Psoas muscle (tissue), 7 donors: ENCODE measurements at regions not wholly inside any gene's neighbourhood (a gene's known extent, or its start where the extent isn't known, plus 50 kb on each side); places are given as distances from the start of the nearest gene placed in this dataset.
"Not testable (repeated sequence)": the region's sequence is repeated elsewhere in the genome, so short reads cannot be mapped to it uniquely, and the experiment has no call there.

Experiments used
- ATAC-seq, 4 donors: fragments of 200-7000 bp; cut with Tn5 transposase; one replicate each; pipeline ENCODE4 v1.9.1; 2020; ENCODE audit warnings: moderate library complexity in 3 of 4, mild to moderate bottlenecking in 2 of 4
- DNase-seq, 2 donors: peaks; one replicate each; pipeline ENCODE4 v3.0.0-alpha.2; 2020
- H3K27ac ChIP-seq: fragments of 200-600 bp; one replicate; pipeline ENCODE4 v1.8.0; 2022
- H3K27me3 ChIP-seq, 3 donors: fragments of 200-600 bp in 1 of 3; one replicate each; pipeline versions ENCODE4 v1.6.1 to v1.8.0; 2013 to 2022; ENCODE audit warnings: low read length in 2 of 3, mild to moderate bottlenecking in 2 of 3, moderate library complexity in 1 of 3; ENCODE audit not compliant: insufficient read depth in 3 of 3
- H3K36me3 ChIP-seq, 2 donors: fragments of 200-600 bp in 1 of 2; one replicate each; pipeline versions ENCODE4 v1.6.1 to v1.8.0; 2013 to 2022; ENCODE audit warnings: low read depth in 1 of 2, mild to moderate bottlenecking in 1 of 2, moderate library complexity in 1 of 2; ENCODE audit not compliant: insufficient read depth in 1 of 2
- H3K4me1 ChIP-seq: fragments of 200-600 bp; one replicate; pipeline ENCODE4 v1.8.0; 2022
- H3K4me3 ChIP-seq: fragments of 200-600 bp; one replicate; pipeline ENCODE4 v1.8.0; 2022; ENCODE audit warnings: mild to moderate bottlenecking
- H3K9me3 ChIP-seq: fragments of 200-600 bp; one replicate; pipeline ENCODE4 v1.8.0; 2022
- WGBS, 3 donors: extraction: QIAGEN DNeasy Blood & Tissue Kit; methylation state at CpG; one replicate each; pipeline versions ENCODE4 v1.1.6 to v1.1.7; 2013; 5-methylcytosine and 5-hydroxymethylcytosine counted together
- intact Hi-C, 2 donors: fragments of 100-400 bp; cut with DNase I; formaldehyde crosslinking; loops; one replicate each; pipeline versions ENCODE4 v1.11.0 to v1.14.2; 2022
- TF ChIP-seq, protein P1 (sequence below): fragments of 200-600 bp; IDR thresholded peaks from one replicate; pipeline ENCODE4 v1.8.0; 2022; ENCODE audit warnings: antibody characterized with exemption
- donor health status: healthy with polysubstance abuse.
- donor health status: DM: no; HTN: no; CAD: no; lungs with moderate emphysema.
- donor health status: Bipolar disorder and iron deficiency.
- donor health status: healthy.
- donor health status: DM: yes; HTN: yes; CAD: no.
- donor health status: DM: no; HTN: no; CAD: no.
- donor health status: DM: yes; HTN: yes; CAD: no.

DNA sequence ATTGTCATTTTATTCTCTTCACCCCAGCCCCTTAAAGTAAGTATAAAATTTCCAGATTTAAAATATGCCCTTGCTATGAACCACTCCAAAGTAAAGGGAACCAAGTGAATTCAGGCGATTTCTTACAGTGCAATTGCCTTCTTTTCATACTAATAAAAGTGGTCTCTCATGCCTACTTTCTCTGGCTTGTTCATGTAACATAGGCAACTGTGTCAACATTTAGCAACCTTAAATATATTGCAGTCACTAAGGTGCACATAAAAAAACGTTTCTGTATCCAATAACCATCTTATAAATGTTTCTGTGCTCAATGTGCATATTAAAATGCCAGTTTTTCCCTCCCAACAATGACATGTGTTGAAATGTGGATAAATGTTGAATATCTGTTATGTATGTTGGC, 271.6 kb upstream of the DCN start:
- Histone ChIP-seq H3K4me3 (no peak overlapping the region), H3K4me1 (no peaks in the 10 kb centered on the region), H3K27ac (no peak overlapping the region), H3K27me3 (no peaks in the 10 kb centered on the region), H3K9me3 (no peaks in the 10 kb centered on the region), H3K36me3 (no peaks in the 10 kb centered on the region)
- intact Hi-C loops: no loop called here
- DNase-seq: no peak
- WGBS, 3 donors: 52 to 61% (median 60%) methylated on average over 2 of the region's 2 CpGs
- TF ChIP-seq, protein P1, sequence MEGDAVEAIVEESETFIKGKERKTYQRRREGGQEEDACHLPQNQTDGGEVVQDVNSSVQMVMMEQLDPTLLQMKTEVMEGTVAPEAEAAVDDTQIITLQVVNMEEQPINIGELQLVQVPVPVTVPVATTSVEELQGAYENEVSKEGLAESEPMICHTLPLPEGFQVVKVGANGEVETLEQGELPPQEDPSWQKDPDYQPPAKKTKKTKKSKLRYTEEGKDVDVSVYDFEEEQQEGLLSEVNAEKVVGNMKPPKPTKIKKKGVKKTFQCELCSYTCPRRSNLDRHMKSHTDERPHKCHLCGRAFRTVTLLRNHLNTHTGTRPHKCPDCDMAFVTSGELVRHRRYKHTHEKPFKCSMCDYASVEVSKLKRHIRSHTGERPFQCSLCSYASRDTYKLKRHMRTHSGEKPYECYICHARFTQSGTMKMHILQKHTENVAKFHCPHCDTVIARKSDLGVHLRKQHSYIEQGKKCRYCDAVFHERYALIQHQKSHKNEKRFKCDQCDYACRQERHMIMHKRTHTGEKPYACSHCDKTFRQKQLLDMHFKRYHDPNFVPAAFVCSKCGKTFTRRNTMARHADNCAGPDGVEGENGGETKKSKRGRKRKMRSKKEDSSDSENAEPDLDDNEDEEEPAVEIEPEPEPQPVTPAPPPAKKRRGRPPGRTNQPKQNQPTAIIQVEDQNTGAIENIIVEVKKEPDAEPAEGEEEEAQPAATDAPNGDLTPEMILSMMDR: no peak
- ATAC-seq: no peak

DNA sequence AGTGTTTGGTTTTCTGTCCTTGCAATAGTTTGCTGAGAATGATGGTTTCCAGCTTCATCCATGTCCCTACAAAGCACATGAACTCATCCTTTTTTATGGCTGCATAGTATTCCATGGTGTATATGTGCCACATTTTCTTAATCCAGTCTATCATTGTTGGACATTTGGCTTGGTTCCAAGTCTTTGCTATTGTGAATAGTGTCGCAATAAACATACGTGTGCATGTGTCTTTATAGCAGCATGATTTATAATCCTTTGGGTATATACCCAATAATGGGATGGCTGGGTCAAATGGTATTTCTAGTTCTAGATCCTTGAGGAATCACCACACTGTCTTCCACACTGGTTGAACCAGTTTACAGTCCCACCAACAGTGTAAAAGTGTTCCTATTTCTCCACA, 269.8 kb upstream of the DCN start:
- intact Hi-C loops, H3K9me3 ChIP-seq: not testable (repeated sequence)

DNA sequence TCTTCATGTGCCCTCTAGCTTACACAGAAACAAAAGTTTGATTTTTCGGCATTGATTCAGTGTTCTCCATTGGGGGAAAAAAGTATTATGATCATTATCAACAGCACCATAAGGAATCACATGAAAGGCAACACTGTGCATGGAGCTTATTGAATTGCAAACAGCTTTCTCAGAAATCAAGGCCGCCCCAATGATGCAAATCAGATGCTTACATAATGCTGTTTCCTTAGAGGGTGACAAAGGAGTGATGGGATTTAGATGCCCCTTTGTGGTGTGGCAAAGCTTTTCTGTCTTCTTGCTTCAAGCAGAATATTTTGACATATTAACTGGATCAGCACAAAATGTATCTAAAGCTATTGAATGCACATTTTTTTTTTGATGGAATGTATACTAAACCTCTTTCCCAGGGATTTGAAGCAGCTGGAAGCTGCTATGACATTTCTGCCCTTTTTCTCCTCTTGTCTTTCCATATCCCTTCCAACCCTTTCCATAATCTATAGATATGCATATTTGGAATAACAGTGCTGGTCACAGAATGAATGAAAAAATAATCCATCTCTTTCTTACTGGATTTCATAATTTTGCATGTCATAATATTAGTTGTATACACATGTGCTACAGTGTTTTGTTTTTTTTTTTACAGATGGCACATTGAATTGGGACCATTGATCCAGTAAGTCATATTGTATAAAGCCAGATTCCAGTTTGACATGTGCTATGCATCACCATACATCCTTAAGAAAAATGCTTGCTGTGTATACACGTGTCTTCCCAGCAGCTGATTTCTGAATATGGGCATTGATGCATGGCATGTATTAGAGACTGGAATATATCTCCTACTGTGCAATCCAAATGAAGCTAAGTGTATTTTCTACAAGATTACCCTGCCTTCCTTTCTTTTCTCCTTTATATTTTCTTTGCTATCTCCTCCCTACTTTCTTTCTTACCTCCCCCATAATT, 259.7 kb upstream of the DCN start:
- intact Hi-C loops: no loop called here
- Histone ChIP-seq H3K4me1 (no peaks in the 10 kb centered on the region), H3K27ac (no peak overlapping the region), H3K27me3 (no peaks in the 10 kb centered on the region), H3K9me3 (no peaks in the 10 kb centered on the region), H3K36me3 (no peaks in the 10 kb centered on the region), H3K4me3 (no peak overlapping the region)
- TF ChIP-seq, protein P1: no peak
- ATAC-seq: no peak
- 42 to 51% (median 46%) methylated on average over 3 of the region's 3 CpGs for WGBS, 3 donors
- DNase-seq: no peak

More for the DNA sequence above, 269.8 kb upstream of the DCN start:
- H3K36me3 ChIP-seq, H3K4me3 ChIP-seq, H3K4me1 ChIP-seq, H3K27ac ChIP-seq, ATAC-seq, DNase-seq, H3K27me3 ChIP-seq: not testable (repeated sequence)
- no CpG with 5 or more reads among the region's 2 CpGs for WGBS, 3 donors

DNA sequence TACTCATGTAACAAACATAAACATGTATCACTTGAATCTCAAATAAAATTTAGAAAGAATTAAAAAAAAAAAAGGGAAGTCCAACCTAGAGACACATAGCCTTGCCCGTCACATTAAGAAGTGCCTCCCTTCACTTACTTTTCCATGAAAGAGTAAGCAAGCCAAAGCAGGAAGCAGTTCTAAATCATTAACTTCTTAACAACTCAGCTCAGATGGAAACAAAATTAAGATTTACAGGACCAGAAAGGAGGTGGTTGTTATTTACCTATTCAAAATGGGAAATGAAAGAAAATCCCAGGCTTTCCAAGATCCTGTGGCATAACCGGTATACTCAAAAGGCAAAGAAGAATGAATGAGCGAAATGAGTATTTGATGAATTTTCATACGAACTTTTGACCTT, 258.6 kb upstream of the DCN start:
- intact Hi-C loops: no loop called here
- Histone ChIP-seq H3K27ac (no peak overlapping the region), H3K9me3 (no peaks in the 10 kb centered on the region), H3K36me3 (no peaks in the 10 kb centered on the region), H3K4me1 (no peaks in the 10 kb centered on the region), H3K27me3 (no peaks in the 10 kb centered on the region), H3K4me3 (no peak overlapping the region)
- ATAC-seq: no peak
- DNase-seq: no peak
- WGBS, 3 donors: 55 to 75% (median 60%) methylated on average over 4 of the region's 4 CpGs
- TF ChIP-seq, protein P1: no peak

DNA sequence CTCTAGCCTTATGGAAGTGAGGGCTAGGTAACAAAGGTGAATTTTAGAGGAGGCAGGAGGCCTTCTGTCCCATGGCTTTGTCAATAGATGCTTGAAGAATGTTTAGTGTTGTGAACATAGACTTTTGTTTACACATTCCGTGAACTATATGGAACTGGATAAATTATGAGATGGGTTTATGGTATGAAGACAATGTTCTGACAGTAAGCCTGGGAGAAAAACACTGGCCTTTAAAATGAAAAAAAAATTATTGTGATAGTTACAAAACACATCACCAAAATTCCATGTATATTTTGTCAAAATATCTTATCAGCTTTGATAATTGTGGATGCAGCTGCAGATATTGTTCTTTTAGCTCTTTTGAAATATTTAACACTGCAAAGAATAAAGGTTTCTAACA, 251.5 kb upstream of the DCN start:
- Histone ChIP-seq H3K4me1 (no peaks in the 10 kb centered on the region), H3K4me3 (no peak overlapping the region), H3K27ac (no peak overlapping the region), H3K27me3 (no peaks in the 10 kb centered on the region), H3K36me3 (no peaks in the 10 kb centered on the region), H3K9me3 (no peaks in the 10 kb centered on the region)
- intact Hi-C loops: no loop called here
- no peak for DNase-seq
- no peak for ATAC-seq
- 92 to 95% (median 92%) methylated on average over 1 of the region's 1 CpG for WGBS, 3 donors
- TF ChIP-seq, protein P1: no peak
